ENCODE measurements at regions not wholly inside any gene's neighbourhood (a gene's known extent, or its start where the extent isn't known, plus 50 kb on each side); places are given as distances from the start of the nearest gene placed in this dataset.

DNA sequence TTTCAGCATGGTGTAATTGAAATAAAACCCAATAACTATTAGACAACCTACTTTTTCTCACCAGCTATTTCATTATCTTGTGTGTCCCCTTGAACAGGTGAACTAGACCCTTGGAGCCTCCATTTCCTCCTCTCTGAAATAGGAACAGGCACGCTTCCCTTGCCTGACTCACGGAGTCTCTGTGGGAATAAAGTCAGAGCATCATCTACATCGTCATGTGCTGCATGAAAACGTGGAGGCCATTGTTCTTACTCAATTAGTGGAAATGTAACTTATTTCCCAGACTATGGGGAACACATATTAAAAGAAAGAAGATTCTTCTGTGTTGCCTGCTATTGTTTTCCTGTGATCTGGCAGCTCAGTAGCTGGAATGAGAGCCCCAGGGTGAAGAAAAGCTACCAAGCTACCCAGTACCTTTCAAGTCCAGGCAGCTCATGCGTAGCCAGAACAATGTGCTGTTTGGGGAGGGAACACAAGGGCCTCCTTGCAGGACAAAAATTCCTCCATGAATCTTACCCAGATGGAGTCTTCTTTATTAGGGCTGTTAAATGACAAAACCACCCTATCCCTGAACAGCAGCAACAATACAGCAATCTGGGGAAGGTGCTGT, 59.8 kb downstream of the SOX11 start:
- no peak for DNase-seq (ENCODE audit: low read depth, low spot score)

DNA sequence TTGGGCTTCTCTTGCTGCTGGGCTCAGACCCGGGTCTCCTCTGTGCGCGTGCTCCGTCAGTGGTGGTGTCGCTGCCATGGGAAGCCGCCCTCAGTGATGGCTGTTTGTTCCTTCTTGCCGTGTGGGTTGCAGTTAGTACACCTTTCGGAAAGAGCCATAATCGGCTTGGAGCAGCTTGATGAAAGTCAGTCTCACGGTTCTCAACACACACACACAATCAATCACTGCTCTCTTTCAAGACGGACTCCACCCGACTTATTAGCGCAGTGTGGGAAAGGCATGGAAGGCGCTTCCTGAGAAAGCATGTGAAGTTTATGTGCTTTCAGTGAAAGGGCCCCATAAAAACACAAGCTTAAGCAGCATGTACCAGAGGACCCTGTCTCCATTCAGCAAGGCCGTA, 64.1 kb downstream of the SOX11 start:
- DNase-seq (ENCODE audit: low read depth, low spot score): no peak

DNA sequence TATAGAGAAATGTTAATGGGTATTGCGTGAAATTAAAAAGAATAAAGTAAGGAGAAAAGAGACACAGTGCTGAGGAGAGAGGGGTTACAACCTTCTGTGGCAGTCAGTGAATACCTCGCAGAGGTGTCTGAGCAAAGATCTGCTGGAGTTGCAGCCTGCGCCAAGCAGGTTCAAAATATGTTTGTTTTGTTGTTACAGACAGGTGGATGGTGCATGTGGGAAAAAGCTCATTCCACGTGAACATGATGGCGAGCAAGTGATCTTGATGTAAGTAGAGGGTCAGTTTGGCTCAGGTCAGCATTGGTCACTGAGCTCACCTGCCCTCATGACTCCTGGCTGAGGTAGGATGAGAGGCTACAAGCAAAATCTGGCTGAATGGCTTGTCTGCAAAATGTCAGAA, 66.2 kb downstream of the SOX11 start:
- no peak for DNase-seq (ENCODE audit: low read depth, low spot score)

DNA sequence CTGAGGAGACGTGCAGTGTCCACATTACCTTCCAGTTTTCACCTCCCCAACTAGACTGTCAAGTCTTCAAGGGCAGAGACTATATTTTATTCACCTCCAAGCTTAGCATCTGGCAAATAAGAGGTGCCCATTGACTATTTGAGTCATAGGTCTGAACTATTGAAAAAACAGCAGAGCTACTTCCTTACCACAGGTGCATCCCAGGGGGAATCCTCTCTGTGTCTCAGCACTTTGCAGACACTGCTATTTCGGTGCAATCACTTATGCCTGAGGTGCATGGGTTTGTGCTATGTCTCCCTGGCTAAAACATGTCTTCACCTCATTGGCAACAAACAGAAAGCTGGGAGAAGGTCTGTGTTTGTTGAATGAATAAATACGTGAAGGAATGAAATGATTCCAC, 67.8 kb downstream of the SOX11 start:
- no peak for DNase-seq (ENCODE audit: low read depth, low spot score)

DNA sequence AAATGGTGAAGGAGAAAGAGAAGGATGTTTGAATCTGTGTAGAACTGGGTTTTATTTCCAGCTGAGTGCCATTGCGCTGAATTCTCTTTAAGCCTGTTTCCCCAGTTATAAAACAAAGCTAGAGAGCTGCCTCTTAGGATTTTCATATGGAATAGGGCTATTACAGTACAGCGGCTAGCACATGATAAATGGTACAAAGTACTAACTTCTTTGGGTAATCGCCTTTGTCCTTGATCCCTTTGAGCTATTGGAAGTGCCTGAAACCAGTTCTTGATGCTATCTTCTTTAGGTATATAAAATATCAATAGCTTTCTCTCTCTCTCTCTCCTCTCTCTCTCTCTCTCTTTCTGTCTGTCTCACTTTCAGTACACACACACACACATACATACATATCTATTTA, 71.3 kb downstream of the SOX11 start:
- DNase-seq (ENCODE audit: low read depth, low spot score): no peak

DNA sequence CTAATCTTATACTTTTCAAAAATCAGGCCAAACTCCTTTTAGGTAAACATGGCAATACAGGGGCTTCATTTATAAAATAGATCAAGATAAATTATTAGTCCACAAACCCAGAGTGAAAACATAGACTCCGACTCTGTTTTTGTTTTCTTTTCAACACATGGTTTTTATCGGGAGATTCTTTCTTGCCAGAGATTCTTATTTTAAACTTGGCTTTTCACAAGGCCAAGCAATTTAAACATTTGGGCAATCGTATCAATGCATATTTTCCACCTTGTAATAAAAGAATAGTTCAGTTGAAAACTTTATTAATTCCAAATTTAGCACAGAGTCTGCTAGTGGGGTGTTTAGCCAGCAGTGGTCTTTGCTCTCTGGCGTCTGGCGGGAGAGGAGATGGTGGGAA, 71.9 kb downstream of the SOX11 start:
- DNase-seq (ENCODE audit: low read depth, low spot score): no peak

DNA sequence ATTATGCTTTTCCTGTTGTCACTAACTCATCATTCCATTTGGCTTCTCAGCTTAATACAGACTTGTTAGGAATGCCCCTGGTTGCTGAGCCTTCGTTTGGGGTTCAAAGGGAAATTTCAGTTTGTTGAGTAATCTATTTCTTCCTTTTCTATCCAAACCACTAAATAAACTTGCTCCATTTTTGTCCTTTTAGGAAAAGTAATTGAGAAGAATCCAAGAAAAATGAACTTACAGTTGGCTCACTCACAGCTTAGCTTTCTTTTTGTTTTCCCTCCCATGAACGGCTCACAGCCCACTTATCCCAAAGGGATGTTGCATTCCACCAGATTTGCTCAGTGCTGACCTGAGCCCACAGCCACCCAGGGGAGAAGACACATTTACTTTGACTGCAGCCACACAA, 73.9 kb downstream of the SOX11 start:
- no peak for DNase-seq (ENCODE audit: low read depth, low spot score)

DNA sequence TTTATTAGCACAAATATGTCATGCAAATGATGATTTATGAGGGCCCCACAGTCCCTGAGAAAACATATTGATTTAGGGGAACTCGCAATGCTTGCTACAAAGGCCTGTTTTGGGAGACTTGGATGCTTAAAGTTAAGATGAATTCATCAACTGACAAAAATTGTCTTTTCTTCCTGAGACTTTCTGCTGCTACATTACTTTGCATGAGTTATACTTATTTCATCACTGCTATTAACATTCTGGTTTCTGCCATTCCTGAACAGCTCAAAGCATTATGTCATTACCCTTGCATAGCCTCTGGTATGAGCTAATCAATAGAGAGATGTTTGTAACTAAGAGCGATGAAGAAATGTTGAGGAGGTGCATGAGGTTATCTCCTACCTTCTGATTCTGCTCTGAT, 74.4 kb downstream of the SOX11 start:
- DNase-seq (ENCODE audit: low read depth, low spot score): no peak

DNA sequence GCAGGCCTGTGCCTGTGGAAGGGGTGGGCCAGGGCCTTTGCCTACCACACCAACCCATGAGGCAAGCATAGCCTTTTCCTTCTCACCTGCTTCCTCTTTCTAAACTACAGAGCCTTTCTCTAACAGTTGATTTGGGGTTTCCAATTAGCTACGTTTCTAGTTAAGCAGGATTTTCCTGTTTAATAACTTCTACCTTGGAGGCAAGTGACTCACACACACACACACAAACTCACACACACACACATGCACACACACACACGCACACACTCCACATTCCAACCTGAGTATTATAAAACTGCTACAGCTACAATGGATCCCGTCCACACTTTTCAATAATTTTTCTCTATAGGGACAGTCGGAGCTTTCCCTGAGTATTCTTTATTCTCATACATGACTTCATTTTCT, 84.9 kb downstream of the SOX11 start:
- DNase-seq (ENCODE audit: low read depth, low spot score): no peak

DNA sequence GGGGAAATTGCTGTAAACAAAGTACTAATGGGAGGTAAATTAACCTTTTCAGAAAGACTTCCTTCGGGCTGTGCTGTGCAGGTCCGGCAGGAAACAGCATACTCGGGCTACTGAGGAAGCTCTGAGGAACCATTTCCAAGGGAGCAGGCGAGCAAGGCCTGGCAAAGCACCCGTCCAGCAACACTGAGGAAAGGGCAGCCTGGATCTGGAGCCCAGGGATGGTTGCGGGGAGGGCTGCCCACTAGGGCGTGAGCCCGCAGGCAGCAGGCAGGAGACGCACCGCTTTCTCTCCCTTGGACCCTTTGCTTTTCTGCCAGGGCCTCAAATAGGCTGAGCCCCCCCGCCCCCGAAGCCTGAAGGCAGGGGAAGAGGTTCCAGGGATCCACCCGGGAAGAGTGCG, 89.5 kb downstream of the SOX11 start:
- DNase-seq (ENCODE audit: low read depth, low spot score): no peak

DNA sequence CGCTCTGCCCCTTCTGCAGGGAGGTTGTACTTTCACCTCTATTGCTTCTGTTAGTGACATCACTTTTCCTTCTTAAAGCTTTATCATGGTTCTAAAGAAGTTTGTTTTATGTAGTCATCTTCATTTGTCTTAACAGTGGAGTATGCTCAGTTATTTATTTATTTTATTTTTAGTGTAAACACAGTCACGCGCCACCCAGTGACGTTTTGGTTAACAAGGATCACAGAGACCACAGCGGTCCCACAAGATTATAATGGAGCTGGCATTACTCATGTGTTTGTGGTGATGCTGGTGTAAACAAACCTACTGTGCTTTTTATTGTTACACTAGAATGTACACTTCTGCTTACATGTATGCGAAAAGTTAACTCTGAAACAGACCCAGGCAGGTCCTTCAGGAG, 89.9 kb downstream of the SOX11 start:
- no peak for DNase-seq (ENCODE audit: low read depth, low spot score)

DNA sequence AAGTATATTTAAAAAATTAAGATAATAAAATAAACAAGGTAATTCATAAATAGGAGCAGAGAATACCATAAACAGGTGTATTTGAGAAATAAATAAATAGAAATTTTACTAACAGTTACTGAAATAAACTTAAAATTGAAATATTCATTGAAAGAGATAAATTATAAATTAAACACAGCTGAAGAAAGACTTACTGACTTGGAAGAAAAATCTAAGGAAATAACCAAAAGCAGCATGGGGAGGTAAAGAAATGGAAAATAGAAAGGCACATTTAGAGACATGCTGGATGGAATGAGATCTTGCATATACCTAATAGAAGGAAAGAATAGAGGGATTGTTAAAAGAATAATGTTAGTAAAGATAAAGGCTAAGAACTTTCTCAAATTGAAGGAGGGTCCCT, 96.3 kb downstream of the SOX11 start:
- no peak for DNase-seq (ENCODE audit: low read depth, low spot score)

DNA sequence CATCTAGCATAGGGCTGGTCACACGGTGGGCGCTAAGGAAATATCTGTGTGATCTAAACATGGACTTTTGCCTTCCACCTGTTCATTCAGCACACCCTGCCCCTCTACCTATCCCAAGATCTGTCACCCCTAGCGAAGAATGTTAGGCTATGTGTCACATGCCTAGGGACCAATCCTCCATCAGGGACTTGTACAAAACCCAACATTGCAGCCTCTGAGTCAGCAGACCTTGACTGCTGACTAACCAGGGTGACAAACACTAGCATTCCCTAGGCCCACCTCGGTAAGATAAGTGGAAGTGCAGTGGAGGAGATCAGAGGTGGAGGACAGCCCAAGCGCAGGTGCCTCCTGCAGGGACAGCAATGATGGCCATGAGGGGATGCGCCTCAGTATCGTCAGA, 99.2 kb downstream of the SOX11 start:
- no peak for DNase-seq (ENCODE audit: low read depth, low spot score)

DNA sequence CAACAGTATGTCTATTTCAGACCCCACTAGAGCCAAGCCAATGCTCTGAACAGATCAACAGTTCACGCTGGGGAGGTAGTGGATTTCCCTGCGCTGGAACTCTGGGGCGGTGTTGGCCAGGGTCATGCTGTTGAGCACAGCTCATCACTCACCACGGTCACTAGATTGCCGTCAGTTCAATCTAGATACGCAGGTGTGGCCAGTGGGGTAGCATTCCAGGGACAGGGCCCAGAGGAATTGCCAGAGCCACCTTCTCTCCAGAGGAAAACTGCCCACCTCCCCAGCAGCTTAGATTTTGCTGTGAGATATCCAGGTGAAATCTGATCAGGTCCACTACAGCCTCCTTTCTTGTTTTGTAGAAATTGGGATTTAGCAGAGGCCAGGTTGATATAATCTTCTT, 101.8 kb downstream of the SOX11 start:
- DNase-seq (ENCODE audit: low read depth, low spot score): no peak

DNA sequence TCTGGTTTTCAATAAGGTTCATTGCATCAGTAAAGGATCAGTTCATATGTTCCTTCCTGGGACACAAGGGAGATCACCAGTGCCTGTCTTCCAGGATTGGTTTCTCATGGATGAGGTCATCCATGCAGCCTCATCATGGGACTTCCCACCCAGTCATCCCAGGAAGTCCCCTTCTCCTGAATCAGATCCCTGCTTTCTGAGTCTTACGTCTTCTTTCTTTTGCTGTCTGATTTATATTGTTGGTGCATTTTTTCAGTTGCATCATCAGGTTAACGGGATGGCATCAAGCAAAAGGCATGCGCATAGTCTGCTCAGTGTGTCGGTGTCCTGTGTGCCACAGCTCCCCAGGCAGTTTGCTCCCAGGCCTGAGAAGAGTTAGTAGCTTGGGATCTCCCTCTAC, 105.9 kb downstream of the SOX11 start:
- DNase-seq (ENCODE audit: low read depth, low spot score): no peak

DNA sequence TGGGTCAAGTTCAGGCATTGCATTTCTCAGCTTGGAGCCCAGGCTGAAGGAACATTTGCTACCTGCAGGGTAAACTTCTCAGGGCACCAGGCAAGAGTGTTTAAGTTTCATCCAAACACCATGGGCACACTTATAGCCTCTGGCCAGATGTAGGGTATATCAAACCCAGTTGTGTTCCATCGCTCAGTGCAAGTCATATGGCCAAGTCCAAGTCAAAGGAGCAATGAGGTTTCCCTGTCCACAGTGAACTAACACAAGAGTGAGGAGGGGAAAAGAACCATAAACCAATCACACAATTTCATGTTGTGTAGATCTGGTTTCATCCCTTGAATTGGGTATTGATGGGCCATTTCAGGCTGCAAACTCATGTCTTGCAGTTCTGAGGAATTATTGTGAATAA, 107.2 kb downstream of the SOX11 start:
- DNase-seq (ENCODE audit: low read depth, low spot score): no peak

DNA sequence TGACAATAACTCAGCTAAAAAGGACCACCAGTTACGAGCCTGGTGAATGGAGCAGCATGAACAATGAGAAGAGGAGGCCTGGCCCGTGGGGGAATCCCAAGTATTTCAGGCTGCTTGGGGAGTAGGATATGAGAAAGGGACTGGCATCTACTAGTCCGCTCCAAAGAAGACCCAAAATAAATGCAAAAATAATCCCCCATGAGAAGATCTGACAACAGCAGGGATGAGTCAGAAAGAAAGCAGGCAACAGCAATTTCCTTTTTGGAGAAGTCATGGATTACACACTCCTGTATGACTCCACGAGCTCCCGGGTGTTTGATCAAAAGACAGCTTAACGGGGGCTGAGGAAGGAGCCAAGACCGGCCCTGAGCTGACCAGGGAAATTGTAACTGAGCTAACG, 111.4 kb downstream of the SOX11 start:
- DNase-seq (ENCODE audit: low read depth, low spot score): no peak

DNA sequence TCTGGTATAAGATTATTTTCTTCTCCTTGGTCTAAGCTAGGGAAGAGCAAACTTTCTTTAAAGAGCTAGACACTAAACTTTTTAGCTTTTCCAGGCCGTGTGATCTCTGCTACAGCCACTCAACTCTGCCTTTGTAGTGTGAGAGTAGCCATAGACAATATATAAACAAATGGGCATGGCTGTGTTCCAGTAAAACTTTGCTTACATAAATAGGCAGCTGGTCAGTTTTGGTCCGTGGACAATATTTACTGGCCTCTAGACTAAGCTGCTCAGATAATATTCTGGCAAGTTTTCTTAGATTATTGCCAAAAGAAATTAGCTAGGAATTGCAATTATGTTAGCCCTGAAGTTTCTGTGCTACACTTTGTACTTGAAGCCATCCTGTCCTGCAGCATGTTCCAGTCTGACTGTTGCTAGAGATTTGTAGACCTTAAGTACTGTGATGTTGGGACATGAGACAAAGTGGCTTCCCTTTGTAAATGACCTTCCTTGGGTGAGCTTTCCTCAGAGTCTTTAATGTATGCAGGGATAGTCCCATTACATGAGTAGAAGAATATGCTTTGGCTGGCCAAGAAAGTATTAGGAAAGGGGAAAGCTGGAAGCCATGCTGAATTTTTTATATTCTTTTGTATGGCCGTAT, 126.9 kb downstream of the SOX11 start:
- DNase-seq (ENCODE audit: low read depth, low spot score): no peak

DNA sequence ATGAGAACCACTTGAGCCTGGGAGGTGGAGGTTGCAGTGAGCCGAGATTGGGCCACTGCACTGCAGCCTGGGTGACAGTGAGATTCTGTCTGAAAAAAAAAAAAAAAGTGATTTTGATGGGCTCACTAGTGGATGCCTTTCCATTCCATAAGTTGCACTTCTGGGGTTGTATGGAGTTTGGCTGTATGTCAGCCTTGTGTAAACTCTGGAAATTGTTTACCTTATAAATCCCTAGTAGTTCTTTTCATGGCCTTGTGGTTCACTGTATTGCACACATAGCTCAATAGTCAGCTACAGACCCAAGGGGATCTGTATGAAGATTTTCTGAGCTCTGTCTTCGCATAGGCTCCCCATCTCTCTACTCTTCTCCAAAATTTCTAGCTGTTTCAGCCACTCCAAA, 131.9 kb downstream of the SOX11 start:
- no peak for DNase-seq (ENCODE audit: low read depth, low spot score)

DNA sequence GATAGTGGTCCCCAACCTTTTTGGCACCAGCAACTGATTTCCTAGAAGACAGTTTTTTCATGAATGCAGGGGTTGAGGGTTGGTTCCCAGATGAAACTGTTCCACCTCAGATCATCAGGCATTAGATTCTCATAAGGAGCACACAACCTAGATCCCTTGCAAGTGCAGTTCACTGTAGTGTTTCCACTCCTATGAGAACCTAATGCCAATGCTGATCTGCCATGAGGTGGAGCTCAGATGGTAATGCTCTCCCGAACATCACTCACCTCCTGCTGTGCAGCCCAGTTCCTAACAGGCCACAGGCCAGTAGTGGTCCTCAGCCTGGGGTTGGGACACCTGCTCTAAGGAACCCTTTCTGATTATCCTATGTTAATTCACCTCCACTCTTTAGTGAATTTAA, 133.5 kb downstream of the SOX11 start:
- no peak for DNase-seq (ENCODE audit: low read depth, low spot score)

DNA sequence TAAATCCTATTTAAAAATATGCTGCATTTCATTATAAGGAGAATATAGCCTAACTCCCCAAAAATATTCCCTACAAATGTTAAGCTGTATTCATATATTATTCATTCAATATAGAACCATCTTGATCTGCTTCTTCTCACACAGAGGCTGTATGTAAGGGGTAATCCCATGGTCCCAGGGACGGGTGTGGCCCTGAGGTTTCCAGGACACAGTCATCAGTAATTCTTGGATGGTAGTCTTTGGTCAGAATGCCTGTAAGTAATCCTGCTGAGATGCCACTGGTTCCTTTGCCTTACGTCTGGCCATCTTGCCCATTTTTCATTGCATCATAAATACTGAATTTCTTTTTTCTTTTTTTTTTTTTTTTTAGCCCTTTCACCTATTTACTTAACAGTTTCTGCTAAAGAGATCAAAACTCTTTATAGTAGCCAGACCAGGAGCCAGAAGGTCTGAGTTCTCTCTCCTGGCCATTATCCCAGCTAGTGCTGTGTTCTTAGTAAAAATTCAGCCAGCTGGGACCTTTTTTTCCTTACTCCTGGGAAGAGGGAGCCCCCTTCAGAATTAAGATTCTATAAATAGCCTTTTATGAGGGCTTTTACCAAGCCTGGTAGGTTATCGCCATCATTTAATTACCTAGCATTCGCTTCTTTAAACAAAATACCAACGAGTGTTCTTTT, 134.9 kb downstream of the SOX11 start:
- no peak for DNase-seq (ENCODE audit: low read depth, low spot score)

DNA sequence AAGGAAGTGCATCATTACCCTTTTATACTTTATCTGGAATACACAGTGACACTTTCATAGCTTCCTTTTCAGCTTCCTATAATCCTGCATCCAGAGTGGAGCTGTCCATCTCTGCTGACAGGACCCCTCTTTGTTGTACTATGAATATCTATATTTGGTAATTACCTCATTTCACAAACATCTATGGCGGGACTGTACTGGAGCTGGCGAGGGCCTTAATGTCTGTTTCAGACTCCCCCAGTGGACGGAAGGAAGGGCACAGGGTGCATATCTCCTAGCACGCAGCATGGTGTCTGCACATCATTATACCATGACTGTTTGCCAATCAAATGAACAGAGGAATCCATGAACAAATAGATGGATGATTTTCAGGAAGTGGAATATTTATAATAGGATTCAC, 142.3 kb downstream of the SOX11 start:
- DNase-seq (ENCODE audit: low read depth, low spot score): no peak

DNA sequence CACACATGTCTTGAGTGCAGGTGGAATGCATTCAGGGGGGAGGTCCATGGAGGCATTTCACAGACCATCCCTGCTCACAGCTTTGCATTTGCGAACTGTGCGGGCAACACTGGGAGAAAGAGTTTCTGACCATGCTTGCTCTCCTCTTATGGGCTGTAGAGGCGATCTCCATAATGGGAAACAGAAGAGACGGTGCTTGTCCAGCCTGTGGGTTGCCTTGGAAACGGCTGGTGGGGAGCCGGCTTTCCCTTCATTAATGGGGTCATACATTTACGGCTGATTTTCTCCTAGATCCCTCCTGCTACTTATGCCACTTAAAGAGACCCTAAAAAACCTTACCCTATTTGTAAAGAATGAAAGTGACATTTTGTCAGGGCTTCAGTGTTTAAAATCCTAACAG, 147.4 kb downstream of the SOX11 start:
- no peak for DNase-seq (ENCODE audit: low read depth, low spot score)

DNA sequence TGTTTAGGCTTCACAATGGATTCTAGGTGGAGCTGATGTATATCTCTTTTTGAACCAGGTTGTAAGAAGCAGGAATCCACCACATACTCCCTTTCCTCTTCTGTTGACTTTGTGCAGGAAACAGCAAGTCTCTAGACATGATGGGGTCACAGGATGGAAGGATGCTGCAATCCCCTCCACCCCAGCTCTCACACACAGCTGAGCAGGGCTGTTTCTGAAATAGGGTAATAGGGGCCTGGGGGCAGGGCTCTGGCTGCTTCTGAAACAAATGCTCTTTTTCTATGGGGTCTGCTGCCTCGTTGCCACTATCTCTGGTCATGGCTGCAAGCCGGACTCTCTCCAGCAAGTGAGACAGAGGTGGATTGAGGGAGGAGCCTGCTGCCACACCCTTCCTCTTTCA, 148.9 kb downstream of the SOX11 start:
- no peak for DNase-seq (ENCODE audit: low read depth, low spot score)
